ENCODE measurements at regions not wholly inside any gene's neighbourhood (a gene's known extent, or its start where the extent isn't known, plus 50 kb on each side); places are given as distances from the start of the nearest gene placed in this dataset.

GRCh38 chr14:21939836-21940235, 266.2 kb upstream of the OR4E1 start:
- WGBS, result 62% methylated on average over 1 of the region's 1 CpG
- H3K27ac ChIP-seq, result no peak overlapping the region
- no peaks in the 10 kb centered on the region for H3K9me3 ChIP-seq
- H3K4me3 ChIP-seq, result no peak overlapping the region
- no peak for DNase-seq (ENCODE audit: low spot score in 2 of 2)
- H3K4me1 ChIP-seq, result no peaks in the 10 kb centered on the region
- H3K36me3 ChIP-seq, result no peaks in the 10 kb centered on the region
- no peaks in the 10 kb centered on the region for H3K27me3 ChIP-seq
- no peak for TF ChIP-seq POLR2A (IDR thresholded peaks at IDR 0.05)
- no peak for TF ChIP-seq CTCF (IDR thresholded peaks at IDR 0.05)
- no peak for TF ChIP-seq POLR2AphosphoS5 (IDR thresholded peaks at IDR 0.05)
- TF ChIP-seq EP300 (IDR thresholded peaks at IDR 0.05), result no peak

DNA sequence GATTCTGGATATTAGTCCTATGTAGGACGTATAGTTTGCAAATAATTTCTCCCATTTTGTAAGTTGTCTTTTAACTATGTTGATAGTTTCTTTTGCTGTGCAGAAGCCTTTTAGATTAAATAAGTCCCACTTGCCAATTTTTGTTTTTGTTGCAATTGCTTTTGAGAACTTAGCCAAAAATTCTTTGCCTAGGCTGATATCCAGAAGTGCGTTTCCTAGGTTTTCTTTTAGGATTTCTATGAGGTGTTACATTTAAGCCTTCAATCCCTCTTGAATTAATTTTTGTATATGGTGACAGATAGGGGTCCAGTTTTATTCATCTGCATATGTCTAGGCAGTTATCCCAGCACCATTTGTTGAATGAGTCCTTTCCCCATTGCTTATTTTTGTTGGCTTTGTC, 264.4 kb upstream of the OR4E1 start:
- 78% methylated on average over 2 of the region's 2 CpGs for WGBS
- DNase-seq (ENCODE audit: low spot score in 2 of 2), result no peak
- Histone ChIP-seq H3K36me3 (no peaks in the 10 kb centered on the region), H3K27me3 (no peaks in the 10 kb centered on the region), H3K4me1 (no peaks in the 10 kb centered on the region), H3K27ac (no peak overlapping the region), H3K9me3 (no peaks in the 10 kb centered on the region), H3K4me3 (no peak overlapping the region)
- TF ChIP-seq POLR2AphosphoS5 (IDR thresholded peaks at IDR 0.05) (no peak), EP300 (IDR thresholded peaks at IDR 0.05) (no peak), CTCF (IDR thresholded peaks at IDR 0.05) (no peak), POLR2A (IDR thresholded peaks at IDR 0.05) (no peak)

GRCh38 chr14:21933681-21934080, 260.1 kb upstream of the OR4E1 start:
- no peaks in the 10 kb centered on the region for H3K9me3 ChIP-seq
- 25% methylated on average over 1 of the region's 1 CpG for WGBS
- DNase-seq (ENCODE audit: low spot score in 2 of 2), result no peak
- no peak overlapping the region for H3K27ac ChIP-seq
- no peaks in the 10 kb centered on the region for H3K4me1 ChIP-seq
- TF ChIP-seq POLR2AphosphoS5 (IDR thresholded peaks at IDR 0.05) (no peak), CTCF (IDR thresholded peaks at IDR 0.05) (no peak), EP300 (IDR thresholded peaks at IDR 0.05) (no peak), POLR2A (IDR thresholded peaks at IDR 0.05) (no peak)
- H3K4me3 ChIP-seq, result no peak overlapping the region
- no peaks in the 10 kb centered on the region for H3K27me3 ChIP-seq
- H3K36me3 ChIP-seq, result no peaks in the 10 kb centered on the region

GRCh38 chr14:21924479-21924878, 250.9 kb upstream of the OR4E1 start:
- H3K36me3 ChIP-seq, result no peaks in the 10 kb centered on the region
- H3K9me3 ChIP-seq, result no peaks in the 10 kb centered on the region
- WGBS, result 56% methylated on average over 5 of the region's 5 CpGs
- no peaks in the 10 kb centered on the region for H3K4me1 ChIP-seq
- no peaks in the 10 kb centered on the region for H3K27me3 ChIP-seq
- TF ChIP-seq CTCF (IDR thresholded peaks at IDR 0.05) (no peak), POLR2A (IDR thresholded peaks at IDR 0.05) (no peak), POLR2AphosphoS5 (IDR thresholded peaks at IDR 0.05) (no peak)
- no peak for DNase-seq (ENCODE audit: low spot score in 2 of 2)
- H3K4me3 ChIP-seq, result no peak overlapping the region
- H3K27ac ChIP-seq, result no peak overlapping the region

DNA sequence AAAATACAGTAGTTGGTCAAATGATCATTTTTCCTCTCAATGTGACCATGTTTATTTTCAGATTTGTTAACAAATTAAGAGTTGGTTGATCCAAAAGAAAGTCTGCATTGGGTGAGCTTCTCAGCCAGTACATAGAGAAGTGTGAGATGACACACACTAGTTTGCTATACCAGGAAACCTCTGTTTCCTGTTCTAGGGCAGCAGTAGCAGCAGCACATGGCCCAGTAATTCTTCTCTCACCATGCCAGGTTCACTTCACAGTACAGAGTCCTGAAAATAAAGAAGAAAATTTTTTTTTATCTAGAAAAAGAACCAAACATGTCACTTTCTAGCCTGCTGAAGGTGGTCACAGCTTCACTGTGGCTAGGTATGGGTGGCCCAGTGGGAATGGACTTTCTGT, 250.2 kb upstream of the OR4E1 start:
- H3K4me3 ChIP-seq, result no peak overlapping the region
- no peaks in the 10 kb centered on the region for H3K36me3 ChIP-seq
- TF ChIP-seq EP300 (IDR thresholded peaks at IDR 0.05), result no peak
- TF ChIP-seq POLR2AphosphoS5 (IDR thresholded peaks at IDR 0.05), result no peak
- TF ChIP-seq POLR2A (IDR thresholded peaks at IDR 0.05), result no peak
- no peak for TF ChIP-seq CTCF (IDR thresholded peaks at IDR 0.05)
- no peak for DNase-seq (ENCODE audit: low spot score in 2 of 2)
- H3K4me1 ChIP-seq, result no peaks in the 10 kb centered on the region
- no peaks in the 10 kb centered on the region for H3K27me3 ChIP-seq
- H3K9me3 ChIP-seq, result no peaks in the 10 kb centered on the region
- H3K27ac ChIP-seq, result no peak overlapping the region
